ENCODE measurements at regions not wholly inside any gene's neighbourhood (a gene's known extent, or its start where the extent isn't known, plus 50 kb on each side); places are given as distances from the start of the nearest gene placed in this dataset.

DNA sequence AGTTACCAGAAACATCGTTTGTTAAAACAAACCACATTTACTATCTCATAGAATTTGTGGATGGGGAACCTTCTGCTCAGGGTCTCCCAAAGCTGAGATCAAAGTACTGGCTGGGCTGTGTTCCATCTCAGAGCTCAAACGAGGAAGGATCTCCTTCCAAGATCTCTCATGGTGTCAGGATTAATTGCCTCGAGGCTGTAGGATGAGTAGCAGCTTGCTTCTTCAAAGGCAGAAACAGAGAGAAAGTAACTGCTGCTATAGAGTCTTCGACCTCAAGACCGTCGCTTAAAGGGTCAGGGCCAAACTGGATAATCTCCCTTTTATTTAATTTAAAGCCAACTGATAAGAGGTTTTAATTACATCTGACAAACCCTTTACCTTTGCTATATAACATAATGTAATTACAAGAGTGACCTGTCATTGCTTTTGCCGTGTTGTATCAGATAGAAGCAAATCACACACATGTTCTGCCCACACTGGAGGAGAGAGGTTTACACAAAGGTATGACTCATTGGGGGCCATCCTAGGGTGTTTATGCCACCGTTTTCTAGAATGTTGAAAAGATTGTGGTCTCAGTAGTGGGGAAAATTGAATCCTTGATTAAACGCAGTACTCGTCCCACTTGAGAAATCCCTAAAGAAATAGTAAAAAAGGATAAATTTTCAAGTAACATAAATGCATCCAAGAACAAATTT is 868.8 kb upstream of the TMEM132C start:
- TF ChIP-seq, protein P1, sequence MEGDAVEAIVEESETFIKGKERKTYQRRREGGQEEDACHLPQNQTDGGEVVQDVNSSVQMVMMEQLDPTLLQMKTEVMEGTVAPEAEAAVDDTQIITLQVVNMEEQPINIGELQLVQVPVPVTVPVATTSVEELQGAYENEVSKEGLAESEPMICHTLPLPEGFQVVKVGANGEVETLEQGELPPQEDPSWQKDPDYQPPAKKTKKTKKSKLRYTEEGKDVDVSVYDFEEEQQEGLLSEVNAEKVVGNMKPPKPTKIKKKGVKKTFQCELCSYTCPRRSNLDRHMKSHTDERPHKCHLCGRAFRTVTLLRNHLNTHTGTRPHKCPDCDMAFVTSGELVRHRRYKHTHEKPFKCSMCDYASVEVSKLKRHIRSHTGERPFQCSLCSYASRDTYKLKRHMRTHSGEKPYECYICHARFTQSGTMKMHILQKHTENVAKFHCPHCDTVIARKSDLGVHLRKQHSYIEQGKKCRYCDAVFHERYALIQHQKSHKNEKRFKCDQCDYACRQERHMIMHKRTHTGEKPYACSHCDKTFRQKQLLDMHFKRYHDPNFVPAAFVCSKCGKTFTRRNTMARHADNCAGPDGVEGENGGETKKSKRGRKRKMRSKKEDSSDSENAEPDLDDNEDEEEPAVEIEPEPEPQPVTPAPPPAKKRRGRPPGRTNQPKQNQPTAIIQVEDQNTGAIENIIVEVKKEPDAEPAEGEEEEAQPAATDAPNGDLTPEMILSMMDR (IDR thresholded peaks at IDR 0.05; ENCODE audit: low read depth, low read length): no peak
- TF ChIP-seq POLR2A (IDR thresholded peaks at IDR 0.05; ENCODE audit: extremely low read depth, insufficient read length): no peak
- no peak for TF ChIP-seq MAX (IDR thresholded peaks at IDR 0.05; ENCODE audit: low read depth, low read length)
